ENCODE measurements at regions not wholly inside any gene's neighbourhood (a gene's known extent, or its start where the extent isn't known, plus 50 kb on each side); places are given as distances from the start of the nearest gene placed in this dataset.

DNA sequence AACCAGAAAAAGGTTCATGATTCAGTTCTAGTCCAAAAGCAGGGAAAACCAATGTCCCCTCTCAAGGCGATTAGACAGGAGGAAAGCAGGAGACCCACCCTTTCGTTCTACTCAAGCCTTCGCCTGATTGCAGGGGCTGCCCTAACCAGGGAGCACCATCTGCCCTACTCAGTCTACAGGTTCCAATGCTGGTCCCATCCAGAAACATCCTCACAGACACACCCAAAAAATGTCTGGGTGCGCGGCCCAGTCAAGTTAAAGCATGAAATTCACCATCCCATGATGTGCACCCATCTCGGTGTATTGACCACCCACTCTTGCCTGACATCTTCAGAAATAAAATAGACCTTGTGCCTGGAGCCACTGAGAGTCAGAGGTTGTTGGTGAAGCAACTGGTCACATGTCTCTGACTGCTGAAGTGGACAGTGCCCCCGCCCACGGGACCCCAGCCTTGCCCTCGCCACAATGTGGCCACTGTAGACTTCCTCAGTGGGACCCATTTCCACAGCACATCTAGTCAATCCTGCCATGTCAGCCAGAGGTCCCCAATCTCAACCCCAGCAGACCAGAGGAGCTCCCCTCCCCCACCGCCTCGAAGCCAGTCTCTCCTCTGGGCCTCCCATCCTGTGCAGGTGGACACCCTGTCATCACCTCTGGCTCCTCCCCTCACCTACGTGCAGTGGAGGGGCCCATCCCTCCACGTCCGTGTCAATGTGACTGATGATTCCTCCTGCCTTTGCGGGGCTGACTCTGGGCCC is 116.3 kb upstream of the PPP2R2D start:
- TF ChIP-seq CTCF (IDR thresholded peaks at IDR 0.05; ENCODE audit: low read length) (no peak), EZH2 (optimal IDR thresholded peaks at IDR 0.05; ENCODE audit: low read depth, low read length) (no peak), EZH2phosphoT487 (IDR thresholded peaks at IDR 0.05; ENCODE audit: low read length) (no peak)

All from MM.1S (cell line).